ENCODE measurements at regions not wholly inside any gene's neighbourhood (a gene's known extent, or its start where the extent isn't known, plus 50 kb on each side); places are given as distances from the start of the nearest gene placed in this dataset.

DNA sequence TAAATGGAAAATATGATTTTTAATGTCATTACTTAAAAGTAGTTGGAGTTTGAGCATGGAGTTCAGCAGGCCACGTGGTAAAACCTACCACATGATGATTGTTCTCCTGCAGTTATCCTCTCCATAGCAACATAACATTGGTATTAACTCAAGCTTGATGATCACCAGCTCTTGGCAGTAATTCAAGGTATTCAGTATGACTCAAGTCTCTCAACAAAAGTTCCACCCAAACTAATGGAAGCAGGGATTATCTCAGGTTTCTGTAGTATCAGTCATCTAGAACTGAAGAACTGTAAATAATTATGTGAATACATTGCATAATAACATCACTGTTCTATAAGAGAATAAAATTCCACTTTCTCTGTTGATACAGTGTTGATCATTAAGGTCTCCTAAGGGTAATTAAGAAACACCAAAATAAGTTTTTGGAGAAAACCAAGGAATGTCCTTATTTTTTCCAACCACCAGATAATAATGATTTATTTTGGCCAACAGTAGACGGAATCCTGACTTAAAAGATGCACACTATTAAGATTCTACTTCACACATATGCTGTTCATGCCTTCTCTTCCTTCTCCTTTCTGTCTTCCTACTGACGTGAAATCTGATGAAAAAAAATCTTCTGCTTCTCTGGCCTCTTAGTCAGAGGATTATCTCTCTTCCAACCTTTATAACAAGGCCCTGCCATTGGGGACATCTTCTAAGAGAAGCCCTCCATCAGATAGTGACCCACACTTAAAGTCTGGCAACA lies 1092.3 kb downstream of the EFNB2 start:
- Histone ChIP-seq H3K4me3 (no peak overlapping the region), H3K4me1 (no peaks in the 10 kb centered on the region), H3K9me3 (no peaks in the 10 kb centered on the region), H3K27ac (peak overlapping the region in 1 of 2 donors; percentile 48), H3K27me3 (no peaks in the 10 kb centered on the region), H3K36me3 (no peaks in the 10 kb centered on the region)
- intact Hi-C loops (cut with DNase I), result loop anchor here (5.0 to 10.0 kb wide), 2 partner anchors 106 to 1092 kb away; partner anchors contain the start of gene EFNB2
- no peak for TF ChIP-seq CTCF (IDR thresholded peaks at IDR 0.05)
- no peak for DNase-seq (ENCODE audit: low spot score in 2 of 2)

- Histone ChIP-seq H3K9me3 (no peaks in the 10 kb centered on the region), H3K36me3 (no peaks in the 10 kb centered on the region), H3K27ac (no peak overlapping the region), H3K4me1 (no peaks in the 10 kb centered on the region), H3K4me3 (no peak overlapping the region), H3K27me3 (no peaks in the 10 kb centered on the region)
- no peak for TF ChIP-seq CTCF (IDR thresholded peaks at IDR 0.05)
- intact Hi-C loops (cut with DNase I), result loop anchor here (5.0 to 10.0 kb wide), 2 partner anchors 105 to 1093 kb away; partner anchors contain the start of gene EFNB2
- DNase-seq (ENCODE audit: low spot score in 2 of 2), result no peak
Observed at GRCh38 chr13:105442040-105442439, 1093.4 kb downstream of the EFNB2 start.

DNA sequence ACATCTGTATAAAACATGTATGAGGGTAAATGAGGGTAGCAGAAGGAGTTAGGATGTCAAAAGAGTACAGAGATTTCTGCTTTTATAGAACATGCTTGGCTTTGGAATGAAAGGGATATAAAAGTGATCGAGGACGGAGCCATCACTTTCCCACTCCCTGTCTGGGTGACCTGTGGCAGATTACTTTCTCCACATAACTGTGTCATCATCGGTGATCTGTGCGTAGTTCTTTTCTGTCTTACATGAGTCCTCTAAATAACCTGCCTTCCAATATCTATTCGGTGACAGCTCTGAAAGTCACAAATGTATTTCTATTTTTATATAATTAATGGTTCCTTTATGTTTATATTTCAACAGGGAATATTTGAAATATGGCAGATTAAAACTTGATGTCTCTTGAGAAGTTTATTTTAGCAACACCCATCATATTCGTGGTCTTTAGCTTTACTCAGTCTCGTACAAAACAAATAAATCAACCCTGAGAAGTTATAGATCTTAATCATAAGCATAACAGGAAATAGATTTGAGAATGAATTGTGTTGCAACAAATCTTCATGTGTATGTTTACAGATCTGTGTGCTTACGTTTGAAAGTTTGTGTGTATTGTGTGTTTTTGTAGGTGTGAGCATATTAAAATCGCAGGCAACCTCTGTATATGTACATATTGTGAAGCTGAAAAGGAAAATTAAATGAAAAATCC lies 1094.3 kb downstream of the EFNB2 start:
- no peaks in the 10 kb centered on the region for H3K9me3 ChIP-seq
- no peaks in the 10 kb centered on the region for H3K27me3 ChIP-seq
- H3K4me1 ChIP-seq, result no peaks in the 10 kb centered on the region
- H3K4me3 ChIP-seq, result no peak overlapping the region
- no peaks in the 10 kb centered on the region for H3K36me3 ChIP-seq
- intact Hi-C loops (cut with DNase I), result loop anchor here (5.0 to 10.0 kb wide), 2 partner anchors 104 to 1094 kb away; partner anchors contain the start of gene EFNB2
- H3K27ac ChIP-seq, result no peak overlapping the region
- DNase-seq (ENCODE audit: low spot score in 2 of 2), result no peak
- TF ChIP-seq CTCF (IDR thresholded peaks at IDR 0.05), result no peak

- no peak for TF ChIP-seq CTCF (IDR thresholded peaks at IDR 0.05)
- Histone ChIP-seq H3K4me1 (no peaks in the 10 kb centered on the region), H3K9me3 (no peaks in the 10 kb centered on the region), H3K27ac (no peak overlapping the region), H3K4me3 (no peak overlapping the region), H3K27me3 (no peaks in the 10 kb centered on the region), H3K36me3 (no peaks in the 10 kb centered on the region)
- DNase-seq (ENCODE audit: low spot score in 2 of 2), result no peak
- intact Hi-C loops (cut with DNase I), result no loop called here
Observed at GRCh38 chr13:105436943-105437342, 1098.5 kb downstream of the EFNB2 start.

DNA sequence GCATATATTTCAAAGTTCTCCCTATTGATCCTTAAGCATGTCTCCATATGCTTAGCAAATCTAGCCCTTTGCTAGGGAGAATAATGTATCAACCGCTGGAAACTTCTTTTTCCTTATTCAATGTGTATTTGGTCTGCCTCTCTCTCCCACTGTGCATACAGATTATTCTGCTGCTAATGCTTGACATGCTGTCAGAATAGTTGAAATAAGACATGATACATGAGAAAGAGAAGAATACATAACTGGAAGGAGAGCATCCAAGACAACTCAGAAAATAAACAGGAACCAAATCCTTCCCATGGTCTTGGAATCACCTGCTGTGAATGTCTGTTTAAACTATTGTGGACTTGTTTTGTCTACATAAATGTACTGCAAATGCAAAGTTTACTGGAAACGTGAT lies 1103.0 kb downstream of the EFNB2 start:
- H3K27ac ChIP-seq, result no peak overlapping the region
- no peak for DNase-seq (ENCODE audit: low spot score in 2 of 2)
- H3K4me1 ChIP-seq, result no peaks in the 10 kb centered on the region
- TF ChIP-seq CTCF (IDR thresholded peaks at IDR 0.05), result no peak
- no peaks in the 10 kb centered on the region for H3K36me3 ChIP-seq
- H3K27me3 ChIP-seq, result no peaks in the 10 kb centered on the region
- intact Hi-C loops (cut with DNase I), result no loop called here
- no peak overlapping the region for H3K4me3 ChIP-seq
- no peaks in the 10 kb centered on the region for H3K9me3 ChIP-seq

Measured in ascending aorta (tissue), 2 donors.